Coronary artery (tissue), 2 donors: ENCODE measurements at regions not wholly inside any gene's neighbourhood (a gene's known extent, or its start where the extent isn't known, plus 50 kb on each side); places are given as distances from the start of the nearest gene placed in this dataset.

Experiments used
- DNase-seq: peaks from one replicate; pipeline ENCODE4 v3.0.0-alpha.2; 2017; ENCODE audit warnings: low spot score
- H3K27ac ChIP-seq, 2 donors: fragments of 200-600 bp; sonication (generic); one replicate each; pipeline ENCODE4 v1.5.1; 2016 to 2019
- H3K4me3 ChIP-seq: fragments of 200-600 bp; sonication (generic); 2 replicates; pipeline ENCODE4 v1.5.1; 2016; ENCODE audit warnings: mild to moderate bottlenecking, moderate library complexity
- CTCF ChIP-seq: fragments of 200-600 bp; sonication (generic); IDR thresholded peaks from one replicate; pipeline ENCODE4 v1.5.1; 2019; ENCODE audit warnings: antibody characterized with exemption

GRCh38 chr2:138217975-138218374 is 253.7 kb downstream of the HNMT start:
- no peak for DNase-seq
- no peak overlapping the region for H3K4me3 ChIP-seq
- H3K27ac ChIP-seq = no peak overlapping the region
- no peak for TF ChIP-seq CTCF

- DNase-seq = no peak
- Histone ChIP-seq H3K4me3 (no peak overlapping the region), H3K27ac (no peak overlapping the region)
- no peak for TF ChIP-seq CTCF
Observed at GRCh38 chr2:138218397-138218796, 254.1 kb downstream of the HNMT start.

DNA sequence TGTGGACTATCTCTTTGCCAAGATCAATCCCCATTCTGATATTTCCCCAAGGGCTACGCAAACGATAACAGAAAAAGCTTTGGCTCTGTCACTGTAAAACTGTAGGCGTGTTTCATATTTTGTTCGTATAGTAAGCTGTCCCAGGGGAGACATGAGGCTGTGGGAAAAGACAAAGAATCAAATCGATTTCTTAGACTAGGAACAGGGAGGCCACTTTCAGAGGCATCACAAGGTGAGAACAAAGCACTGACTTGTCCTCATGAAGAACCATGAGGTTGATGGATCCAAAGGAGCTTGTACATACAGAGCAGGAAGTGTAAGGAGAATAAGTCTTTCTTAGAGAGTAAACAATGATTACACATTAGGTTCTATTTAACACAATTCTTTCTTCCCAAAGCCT is 255.7 kb downstream of the HNMT start:
- Histone ChIP-seq H3K27ac (no peak overlapping the region), H3K4me3 (no peak overlapping the region)
- TF ChIP-seq CTCF = no peak
- DNase-seq = no peak

DNA sequence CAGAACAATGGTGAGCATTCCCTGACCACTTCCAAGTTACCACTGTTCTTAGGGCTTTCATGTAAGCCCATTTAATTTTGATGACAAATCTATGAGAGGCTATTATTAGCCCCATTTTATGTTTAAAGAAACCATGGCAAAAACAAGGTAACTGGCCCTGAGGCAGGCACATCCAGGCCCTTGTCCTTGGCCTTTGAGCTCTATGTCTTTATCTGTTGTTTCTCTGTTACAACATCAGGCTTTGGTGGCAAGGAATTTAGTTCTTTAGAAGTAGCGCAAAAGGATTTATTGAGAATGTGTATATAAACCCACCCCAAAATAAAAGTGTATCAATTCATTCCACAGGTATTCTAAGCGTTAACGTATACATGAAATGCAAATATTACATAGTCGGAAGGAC is 257.1 kb downstream of the HNMT start:
- Histone ChIP-seq H3K4me3 (no peak overlapping the region), H3K27ac (no peak overlapping the region)
- TF ChIP-seq CTCF = no peak
- DNase-seq = no peak

DNA sequence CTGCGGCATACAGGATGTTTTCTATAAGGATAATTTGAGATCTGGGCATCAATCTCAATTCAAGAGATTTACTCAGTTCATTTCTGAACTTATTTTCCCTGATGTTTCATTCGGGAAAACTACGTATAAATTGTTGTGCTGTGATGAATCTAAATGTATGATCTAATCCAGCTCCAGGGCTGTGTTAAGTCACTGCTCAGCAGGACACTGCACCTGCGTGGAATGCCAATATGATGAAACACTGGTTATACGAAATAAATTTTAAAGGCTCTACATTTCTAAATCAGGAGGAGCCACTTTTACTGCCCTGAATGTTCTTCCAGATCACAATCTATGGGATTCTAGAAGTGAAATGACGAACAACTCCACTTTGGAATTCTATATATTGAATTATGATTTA is 259.0 kb downstream of the HNMT start:
- TF ChIP-seq CTCF = no peak
- H3K4me3 ChIP-seq = no peak overlapping the region
- DNase-seq = no peak

DNA sequence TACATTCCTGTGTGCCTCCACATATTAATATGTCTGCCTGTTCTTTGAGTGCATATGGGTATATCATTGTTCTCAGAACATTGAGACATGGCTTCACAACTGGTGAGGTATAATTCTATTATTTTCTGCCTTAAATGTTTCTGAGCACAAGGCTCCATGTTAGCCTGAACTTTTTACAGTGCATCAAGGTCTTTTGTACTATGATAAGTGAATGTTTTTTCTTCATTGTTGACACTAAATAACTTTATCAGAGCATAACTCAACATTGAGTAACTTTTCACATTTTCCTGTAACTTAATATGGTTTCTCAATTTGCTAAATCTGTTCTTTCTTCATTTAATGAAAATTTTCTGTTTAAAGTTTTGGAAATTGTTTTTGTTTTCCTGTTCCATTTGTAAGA is 262.9 kb downstream of the HNMT start:
- no peak for TF ChIP-seq CTCF
- H3K4me3 ChIP-seq = no peak overlapping the region
- no peak for DNase-seq
- no peak overlapping the region for H3K27ac ChIP-seq

More for the DNA sequence above, 259.0 kb downstream of the HNMT start:
- H3K27ac ChIP-seq = no peak overlapping the region

GRCh38 chr2:138228101-138228500 is 263.8 kb downstream of the HNMT start:
- no peak overlapping the region for H3K4me3 ChIP-seq
- no peak for DNase-seq
- no peak overlapping the region for H3K27ac ChIP-seq
- no peak for TF ChIP-seq CTCF
